ENCODE measurements at regions not wholly inside any gene's neighbourhood (a gene's known extent, or its start where the extent isn't known, plus 50 kb on each side); places are given as distances from the start of the nearest gene placed in this dataset.
A peak's percentile ranks its signal among the peaks of the same experiment; 100 is the strongest.
"Not testable (repeated sequence)": the region's sequence is repeated elsewhere in the genome, so short reads cannot be mapped to it uniquely, and the experiment has no call there.

DNA sequence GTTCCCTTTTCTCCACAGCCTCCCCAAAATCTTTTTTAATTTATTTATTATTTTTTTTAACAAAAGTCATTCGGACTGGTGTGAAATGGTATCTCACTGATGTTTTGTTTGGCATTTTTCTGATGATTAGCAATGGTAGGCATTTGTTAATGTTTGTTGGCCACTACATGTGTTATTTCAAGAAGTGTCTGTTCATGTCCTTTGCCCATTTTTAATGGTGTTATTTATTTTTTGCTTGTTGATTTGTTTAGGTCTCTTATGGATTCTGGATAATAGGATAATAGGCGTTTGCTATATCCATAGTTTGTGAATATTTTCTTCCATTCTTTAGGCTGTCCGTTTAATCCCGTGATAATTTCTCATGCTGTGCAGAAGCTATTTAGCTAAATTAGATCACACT, 596.5 kb upstream of the DEFB115 start:
- DNase-seq (ENCODE audit: low spot score) = not testable (repeated sequence)

DNA sequence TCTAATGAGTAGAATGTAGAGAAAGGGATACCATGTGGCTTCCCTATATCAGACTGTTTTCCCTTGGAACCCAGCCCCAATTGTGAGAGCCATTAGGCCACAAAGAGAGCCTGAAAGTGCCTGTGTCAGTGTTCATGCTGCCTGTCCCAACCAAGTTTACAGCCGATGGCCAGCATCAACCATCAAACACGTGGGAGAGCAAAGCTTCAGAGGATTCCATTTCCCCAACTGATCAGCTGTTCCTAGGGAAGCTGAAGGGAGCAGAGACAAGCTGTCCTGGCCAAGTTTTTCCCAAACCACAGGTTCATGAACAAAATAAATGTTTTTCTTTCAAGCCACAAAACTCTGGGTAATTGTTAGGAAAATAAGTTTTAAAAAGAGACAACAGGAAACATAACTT, 589.0 kb upstream of the DEFB115 start:
- DNase-seq (ENCODE audit: low spot score) = not testable (repeated sequence)

DNA sequence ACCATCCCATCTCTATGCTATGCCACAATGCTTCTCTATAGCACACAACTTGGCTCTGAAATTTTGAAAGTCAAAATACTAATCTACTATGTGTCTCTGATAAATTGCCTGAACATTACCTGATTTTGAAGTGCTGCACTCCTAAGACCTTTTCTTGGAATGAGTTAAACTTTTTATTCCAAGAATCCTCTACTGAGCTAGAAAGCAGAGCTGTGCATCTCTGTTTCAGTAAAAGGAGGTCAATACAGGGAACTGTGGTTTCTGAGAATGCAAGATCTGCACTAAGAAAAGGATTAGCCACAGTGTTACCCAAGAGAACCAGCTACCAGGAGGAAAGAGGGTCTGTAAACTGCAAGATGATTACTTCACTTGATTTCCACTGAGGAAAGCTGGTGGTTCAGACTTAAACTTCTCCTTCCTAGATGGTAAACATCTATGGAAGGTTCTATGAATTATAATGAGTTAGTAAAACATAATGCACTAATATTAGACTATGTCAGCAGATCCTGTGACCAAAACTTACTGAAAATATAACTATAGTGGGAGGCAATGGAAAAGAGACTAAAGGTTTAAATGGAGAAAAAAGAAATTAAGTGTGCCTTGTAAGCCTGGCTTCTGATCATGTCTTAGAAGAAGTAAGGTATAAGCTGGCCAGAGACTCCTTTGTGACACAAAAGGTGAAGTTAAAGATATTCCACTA, 588.0 kb upstream of the DEFB115 start:
- DNase-seq (ENCODE audit: low spot score) = not testable (repeated sequence)

DNA sequence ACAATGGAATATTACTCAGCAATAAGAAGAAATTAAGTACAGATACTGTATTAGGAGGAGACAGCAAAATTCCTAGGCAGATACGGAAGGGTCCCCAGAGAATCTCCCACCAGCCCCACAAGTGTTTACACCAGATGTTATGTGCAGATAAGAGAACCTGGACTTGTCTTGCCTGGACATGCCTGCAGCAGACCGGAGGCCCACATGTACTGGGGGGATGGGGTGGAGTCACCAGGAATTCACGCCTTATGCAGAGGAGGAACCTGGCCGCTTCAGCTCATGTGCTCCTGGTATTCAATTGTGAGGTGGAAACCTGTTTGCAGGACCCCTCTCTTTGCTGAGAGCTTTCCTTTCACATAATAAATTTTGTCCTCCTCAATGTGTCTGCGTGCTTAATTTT, 586.3 kb upstream of the DEFB115 start:
- DNase-seq (ENCODE audit: low spot score) = not testable (repeated sequence)

DNA sequence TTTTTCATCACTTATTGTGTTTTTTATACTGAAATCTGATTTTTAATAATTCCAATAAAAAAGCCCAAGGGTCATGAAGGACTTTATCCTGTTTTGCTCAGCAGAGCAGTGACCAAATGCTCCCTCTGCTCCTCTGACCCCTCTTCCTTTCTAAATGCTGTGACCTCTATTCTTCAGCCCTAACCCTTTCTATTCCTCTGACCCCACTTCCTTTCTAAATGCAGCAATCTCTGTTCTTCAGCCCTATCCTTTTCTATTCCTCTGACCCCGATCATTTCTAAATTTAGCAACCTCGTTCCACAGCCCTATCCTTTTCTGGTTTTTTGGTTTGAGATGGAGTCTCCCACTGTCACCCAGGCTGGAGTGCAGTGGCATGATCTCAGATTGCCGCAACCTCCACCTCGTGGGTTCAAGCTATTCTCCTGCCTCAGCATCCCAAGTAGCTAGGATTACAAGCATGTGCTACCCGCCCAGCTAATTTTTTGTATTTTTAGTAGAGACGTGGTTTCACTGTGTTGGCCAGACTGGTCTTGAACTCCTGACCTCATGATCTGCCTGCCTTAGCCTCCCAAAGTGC, 581.4 kb upstream of the DEFB115 start:
- DNase-seq (ENCODE audit: low spot score) = not testable (repeated sequence)

DNA sequence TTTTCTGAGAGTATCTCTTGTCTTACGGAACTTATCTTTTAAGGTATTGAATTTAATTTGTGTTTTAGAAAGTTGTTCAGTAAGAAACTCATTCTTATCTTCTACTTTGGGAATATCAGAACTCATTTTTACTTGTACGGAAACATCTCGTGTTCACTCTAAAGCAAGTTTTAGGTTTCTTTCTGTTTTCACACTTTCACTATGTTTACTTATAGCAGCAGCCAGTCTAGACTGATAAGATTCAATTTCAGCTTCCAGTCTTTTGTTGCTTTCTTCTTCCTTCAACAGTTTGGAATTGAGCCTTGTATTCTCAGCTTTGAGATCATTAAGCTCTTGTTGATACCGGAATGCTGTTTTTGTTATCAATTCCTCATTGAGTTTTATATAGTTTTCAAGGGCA, 575.2 kb upstream of the DEFB115 start:
- DNase-seq (ENCODE audit: low spot score) = not testable (repeated sequence)

DNA sequence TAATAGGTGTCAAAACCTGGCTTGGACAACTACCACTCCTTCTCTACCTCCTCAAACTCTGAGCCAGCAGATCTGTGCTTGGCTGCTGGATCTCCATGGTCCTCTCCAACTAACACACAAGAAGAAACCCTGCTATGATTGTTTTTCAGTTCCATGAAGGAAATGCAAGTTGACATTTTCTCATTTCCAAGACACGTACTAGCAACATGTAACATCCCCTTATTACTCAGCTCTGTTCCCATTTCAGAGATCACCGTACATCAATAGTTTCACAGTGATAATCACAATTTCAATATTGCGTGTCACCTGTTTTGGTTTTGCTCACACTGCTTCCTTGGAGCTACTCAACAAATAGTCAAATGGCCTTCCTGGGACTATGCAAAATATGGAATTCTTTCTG, 544.6 kb upstream of the DEFB115 start:
- DNase-seq (ENCODE audit: low spot score) = not testable (repeated sequence)

DNA sequence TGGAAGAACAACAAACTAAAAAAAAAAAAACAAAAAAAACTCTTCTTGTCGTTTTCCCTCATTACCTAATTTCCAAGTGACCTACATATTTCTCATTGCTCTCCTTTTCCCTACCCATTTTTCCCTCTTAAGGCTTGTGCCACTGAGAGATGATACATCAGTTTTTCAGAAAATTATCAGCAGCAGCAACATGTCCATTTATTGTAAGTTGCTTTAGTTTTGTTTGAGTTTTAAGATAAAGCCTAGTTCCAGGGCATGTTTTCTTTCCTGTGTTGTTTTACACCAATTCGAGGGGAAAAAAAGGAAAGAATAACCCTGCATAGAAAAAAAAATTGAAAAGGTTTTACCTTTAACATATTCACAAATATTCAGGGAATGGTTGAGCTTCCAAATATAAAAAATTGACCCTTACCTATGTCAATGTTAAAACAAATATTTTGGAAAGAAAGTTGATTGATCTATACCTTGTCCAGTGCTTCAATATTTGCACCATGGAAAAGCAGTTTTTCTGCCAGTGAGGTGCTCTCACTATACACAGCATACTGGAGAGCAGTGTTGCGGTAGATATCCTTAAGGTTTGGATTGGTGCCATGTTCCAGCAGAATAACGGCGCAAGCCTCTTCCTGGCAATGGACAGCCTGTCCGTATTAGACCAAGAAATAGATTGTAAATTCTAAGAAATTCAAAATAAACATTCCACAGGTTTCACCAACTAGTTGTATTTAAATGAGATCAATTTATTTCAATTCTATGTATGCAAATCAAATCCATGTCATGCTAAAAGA, 537.9 kb upstream of the DEFB115 start:
- DNase-seq (ENCODE audit: low spot score) = not testable (repeated sequence)

DNA sequence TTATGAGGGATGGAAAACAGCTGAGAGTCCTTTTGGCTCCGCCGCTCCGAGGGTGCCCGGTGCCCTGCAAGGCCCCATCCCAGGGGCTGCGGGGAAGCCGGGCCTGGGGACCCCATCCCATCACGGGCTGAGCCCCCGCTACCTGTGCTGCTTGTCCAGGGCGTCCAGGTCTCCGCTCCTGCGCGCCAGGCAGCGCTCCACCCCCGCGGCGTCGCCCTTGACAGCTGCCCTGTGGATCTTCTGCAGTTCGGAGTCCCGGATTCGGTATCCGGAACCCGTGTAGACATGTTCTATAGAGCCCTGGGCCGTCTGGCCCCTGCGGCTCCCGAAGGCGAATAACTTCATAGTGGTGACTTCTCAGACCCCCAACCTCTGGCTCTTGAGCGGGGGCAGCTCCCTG, 534.0 kb upstream of the DEFB115 start:
- DNase-seq (ENCODE audit: low spot score) = not testable (repeated sequence)

DNA sequence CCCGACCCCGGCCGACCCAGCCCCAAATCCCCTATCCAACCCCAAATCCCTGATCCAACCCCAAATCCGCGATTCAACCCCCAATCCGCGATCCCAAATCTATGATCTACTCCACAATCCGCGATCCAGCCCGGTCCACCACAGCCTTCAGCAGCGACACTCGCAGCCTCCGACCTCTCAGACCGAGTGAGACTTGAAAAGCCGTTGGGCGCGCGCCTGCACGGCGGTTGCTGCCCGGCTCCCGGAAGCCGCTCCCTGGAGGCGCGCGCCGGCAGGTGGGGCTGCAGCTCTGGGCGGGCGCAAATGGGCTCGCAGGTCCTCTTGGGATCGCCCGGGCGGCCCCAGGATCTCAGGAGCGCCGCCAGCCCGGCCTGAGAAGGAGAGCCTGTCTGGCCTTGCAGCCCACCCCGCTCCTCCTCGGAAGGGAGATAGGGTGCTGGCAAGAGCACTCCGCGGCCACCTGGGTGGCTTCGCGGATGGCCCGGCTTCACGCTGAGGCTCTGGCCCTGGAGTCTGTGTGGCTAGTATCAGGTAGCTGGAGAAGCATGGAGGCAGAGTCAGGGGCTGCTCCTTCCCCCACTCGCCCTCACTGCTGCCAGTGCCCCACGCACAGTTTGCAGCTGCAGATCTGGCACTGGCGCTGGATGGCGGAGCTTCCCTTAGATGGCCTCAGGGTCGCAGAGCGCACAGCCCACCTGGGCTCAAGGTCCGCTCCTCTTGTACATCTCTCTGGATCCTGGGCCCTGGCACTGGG, 533.4 kb upstream of the DEFB115 start:
- DNase-seq (ENCODE audit: low spot score) = peak; percentile 49

DNA sequence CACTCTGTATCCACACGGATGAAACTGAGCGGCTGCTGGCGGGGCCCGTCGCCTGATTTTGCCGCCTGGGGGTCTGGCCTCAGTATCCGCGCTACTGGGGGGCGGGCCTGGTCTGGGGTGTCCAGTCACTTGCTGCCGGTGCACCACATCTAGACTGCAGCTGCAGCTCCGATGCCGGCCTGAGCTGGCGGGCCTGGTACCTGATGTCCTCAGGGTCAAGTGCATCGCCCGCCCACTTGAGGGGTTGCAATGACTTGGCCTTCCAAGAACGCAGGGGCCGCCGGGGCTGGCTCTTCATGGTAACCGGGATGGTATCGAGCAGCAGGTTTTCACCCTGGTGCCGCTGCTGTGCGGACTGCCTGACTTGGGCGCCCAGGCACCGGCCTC, 532.8 kb upstream of the DEFB115 start:
- DNase-seq (ENCODE audit: low spot score) = not testable (repeated sequence)

DNA sequence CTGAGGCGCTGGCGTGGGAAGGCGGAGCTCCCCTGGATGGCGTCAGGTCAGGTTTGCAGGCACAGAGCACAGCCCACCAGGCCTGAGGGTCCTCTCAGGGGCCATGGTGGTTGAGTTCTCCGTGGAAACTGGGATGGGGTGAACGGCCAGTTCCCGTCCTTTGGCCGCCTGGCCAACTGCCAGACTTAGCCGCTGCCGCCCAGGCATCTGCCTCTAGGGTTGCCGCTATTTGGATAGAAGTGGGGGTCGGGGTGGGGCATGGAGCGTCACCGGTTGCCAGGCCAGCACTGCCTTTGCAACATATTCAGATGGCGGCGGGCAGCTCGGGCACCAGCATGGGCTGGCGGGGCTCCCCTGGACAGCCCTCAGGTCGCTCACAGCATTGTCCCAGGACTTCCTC, 532.3 kb upstream of the DEFB115 start:
- DNase-seq (ENCODE audit: low spot score) = not testable (repeated sequence)

DNA sequence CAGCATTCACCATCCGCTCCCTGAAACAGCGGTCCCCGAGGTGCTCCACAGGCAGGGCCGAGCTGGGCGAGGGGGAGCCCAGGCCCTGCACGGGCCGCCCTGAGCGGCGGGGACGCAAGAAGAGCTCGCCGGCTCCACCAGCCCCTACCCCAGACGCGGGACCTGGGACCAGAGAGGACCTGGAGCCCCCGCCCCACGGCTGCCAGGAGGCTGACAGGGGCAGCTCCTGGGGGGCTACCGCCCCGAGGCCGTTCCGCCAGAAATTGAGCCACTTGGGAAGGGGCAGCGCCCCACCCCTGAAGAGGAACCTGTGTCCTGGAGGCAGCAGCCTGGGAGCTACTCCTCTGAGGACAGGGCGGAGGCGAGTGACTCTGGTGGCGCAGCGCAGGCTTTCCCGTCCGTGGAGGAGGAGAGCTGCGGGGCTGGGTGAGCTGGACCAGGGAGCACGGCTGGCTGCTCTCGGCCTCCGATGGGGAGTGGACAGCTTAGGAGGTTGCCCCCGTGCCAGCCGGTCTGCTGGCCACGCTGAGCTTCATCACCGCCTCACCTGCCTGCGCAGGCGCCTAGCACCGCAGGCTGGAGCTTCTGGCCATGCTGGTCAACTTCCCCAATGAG, 529.1 kb upstream of the DEFB115 start:
- DNase-seq (ENCODE audit: low spot score) = not testable (repeated sequence)
